Stimulated activated naive CD4-positive, alpha-beta T cell treated with Interleukin-2 at 50 U/mL for 16 hours (primary cell): ENCODE measurements at regions not wholly inside any gene's neighbourhood (a gene's known extent, or its start where the extent isn't known, plus 50 kb on each side); places are given as distances from the start of the nearest gene placed in this dataset.
"Not testable (repeated sequence)": the region's sequence is repeated elsewhere in the genome, so short reads cannot be mapped to it uniquely, and the experiment has no call there.

ENCODE experiments used
- DNase-seq: peaks from one replicate; lab custom pipeline; 2025; lab: John Stamatoyannopoulos, UW

DNA sequence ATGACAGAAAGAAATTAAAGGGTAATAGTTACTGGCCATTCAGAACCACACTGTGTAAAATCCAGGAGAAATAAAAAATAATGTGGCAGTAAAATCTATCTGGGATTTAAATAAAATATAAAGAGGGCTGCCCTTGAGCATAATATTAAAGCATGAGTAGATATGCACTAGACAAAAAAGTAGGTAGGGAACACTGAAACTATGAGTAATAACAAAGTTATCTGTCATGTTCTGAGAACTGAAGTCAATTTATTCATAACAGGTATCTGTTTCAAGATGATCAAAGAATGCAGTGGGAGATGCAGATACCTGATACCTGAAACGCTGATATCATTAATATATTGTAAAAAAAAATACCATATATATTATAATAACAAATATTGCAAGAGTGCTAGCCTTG, 1672.0 kb downstream of the SLITRK5 start:
- DNase-seq = no peak

DNA sequence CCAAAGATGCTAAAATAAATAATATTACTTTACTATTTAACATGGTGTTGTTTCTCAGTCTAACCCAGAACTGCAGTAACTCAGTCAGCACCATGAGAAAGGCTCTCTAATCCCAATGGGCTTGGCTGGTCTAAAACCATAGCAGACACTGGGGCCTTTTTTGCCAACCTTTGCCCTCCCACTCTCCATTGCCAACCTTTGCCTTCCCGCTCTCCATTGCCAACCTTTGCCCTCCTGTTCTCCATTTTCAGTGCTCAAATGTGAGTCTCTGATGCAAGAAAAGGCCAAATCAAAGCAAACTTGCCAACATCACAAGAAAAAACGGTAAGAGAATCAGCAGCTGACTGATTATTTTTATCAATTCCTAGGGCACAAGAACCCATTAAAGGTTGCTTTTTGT, 1681.2 kb downstream of the SLITRK5 start:
- no peak for DNase-seq

DNA sequence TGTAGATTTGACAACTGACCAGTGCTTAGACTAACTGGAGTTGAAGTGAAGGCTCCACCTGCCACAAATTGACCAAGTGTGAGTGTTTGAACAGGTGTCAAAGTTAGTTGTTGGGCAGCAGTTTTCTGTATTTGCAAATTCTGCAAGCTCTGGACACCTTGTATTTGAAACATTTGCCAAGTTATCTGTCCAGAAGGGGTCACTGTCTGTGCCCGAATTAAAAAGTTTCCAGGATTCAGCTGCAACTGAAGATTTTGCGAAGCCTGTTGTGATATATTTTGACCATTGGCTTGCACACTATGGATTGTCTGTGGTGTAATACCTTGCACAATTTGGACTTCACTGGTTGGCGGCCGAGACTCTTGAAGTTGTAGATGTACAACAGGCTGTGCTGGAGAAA, 1690.7 kb downstream of the SLITRK5 start:
- no peak for DNase-seq

DNA sequence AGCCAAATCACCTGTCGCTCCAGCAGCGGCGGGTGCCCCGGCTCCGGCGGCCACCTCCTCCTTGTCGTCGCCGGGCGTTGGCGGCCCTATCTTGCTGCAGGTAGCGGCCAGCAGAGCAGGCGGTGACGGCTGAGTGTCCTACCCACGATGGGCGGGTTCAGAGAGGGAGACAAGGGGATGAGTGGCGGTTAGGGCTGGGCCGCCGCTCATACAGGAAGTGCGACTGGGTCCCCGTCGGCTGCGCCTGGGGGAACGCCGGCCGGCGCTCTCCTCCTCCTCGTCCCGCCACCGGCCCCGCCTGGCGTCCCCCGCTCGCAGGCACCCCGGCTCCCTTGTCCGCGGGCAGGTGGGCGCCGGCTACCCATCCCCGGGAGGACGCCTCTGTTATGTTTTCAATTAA, 1692.0 kb downstream of the SLITRK5 start:
- DNase-seq = no peak

DNA sequence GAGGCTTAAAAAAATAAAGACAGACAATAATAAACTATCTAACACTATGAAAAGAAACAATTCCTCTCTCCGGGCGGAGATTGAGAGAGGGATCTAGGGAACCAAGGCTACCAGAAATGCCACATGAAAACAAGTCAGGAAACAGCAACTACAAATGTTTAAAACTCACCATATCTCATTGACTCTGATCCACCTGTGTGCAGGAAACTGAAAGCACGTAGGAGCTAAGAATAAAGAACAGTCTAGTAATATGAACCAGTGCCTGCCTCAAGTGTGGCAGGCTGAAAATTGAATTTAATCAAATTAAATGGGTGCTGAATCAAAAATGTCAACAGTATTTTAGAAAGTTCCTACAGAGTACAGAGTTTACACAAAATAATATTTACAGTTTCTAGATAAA, 1701.0 kb downstream of the SLITRK5 start:
- DNase-seq = no peak

DNA sequence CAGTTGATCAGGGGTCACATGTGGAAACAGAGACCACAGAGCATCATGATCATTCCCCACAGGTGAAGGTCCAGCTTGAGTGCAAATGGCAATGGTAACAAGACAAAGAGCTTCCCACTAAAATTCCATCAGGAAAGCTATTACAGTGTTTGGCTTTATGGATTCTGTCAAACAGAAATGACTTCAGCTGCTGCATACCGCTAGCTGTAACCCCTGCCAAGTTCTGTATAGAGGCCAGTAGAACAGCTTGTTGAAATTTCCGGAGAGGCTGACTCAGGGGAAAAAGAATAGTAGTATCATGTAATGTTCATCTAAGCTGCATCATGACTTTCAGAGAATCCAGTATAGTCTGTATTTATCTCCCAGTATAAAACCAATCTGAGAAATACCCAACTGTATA, 1704.7 kb downstream of the SLITRK5 start:
- DNase-seq = no peak

DNA sequence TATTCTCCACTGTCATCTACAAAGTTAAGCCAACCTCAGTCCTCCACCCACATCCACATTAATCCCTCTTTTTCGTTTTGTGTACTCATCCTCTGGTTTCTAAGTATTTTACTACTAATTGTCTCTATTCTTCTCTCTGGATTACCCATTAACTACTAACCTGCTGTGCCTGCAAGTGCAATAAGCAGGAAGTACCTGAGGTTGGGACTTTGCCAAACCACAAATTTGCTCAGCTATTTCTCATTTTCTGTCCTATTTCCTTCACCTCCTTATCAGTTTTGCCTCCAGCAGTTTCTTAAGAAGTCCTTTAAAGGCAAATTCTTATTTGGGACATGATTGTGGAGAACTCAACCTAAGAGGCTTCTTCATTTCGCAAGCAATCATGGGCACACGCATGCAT, 1708.9 kb downstream of the SLITRK5 start:
- no peak for DNase-seq

DNA sequence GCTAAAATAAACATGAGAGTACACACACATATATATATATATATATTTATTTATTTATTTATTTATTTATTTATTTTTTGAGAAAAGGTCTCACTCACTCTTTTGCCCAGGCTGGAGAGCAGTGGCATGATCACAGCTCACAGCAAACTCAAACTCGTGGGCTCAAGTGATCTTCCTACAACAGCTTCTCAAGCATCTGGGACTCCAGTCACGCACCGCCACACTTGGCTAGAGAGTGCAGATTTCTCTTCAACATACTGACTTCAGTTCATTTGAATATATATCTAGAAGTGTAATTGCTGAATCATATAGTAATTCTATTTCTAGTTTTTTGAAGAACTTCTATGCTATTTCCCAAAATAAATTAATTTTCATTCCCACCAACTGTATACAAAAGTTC, 1711.8 kb downstream of the SLITRK5 start:
- no peak for DNase-seq

DNA sequence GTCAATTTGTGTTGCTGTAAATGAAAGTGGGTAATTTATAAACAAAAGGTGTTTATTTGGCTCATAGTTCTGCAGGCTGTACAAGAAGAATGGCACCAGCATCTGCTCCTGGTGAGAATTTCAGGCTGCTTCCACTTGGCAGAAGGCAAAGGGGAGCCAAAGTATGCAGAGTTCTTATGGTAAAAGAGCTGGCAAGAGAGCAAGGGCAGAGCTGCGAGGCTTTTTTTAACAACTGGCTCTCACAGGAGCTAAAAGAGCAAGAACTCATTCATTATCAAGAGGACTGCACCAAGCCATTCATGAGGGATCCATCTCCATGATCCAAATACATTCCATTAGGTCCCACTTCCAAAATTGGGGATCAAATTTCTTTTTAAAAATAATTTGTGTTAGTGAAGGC, 1712.7 kb downstream of the SLITRK5 start:
- no peak for DNase-seq

DNA sequence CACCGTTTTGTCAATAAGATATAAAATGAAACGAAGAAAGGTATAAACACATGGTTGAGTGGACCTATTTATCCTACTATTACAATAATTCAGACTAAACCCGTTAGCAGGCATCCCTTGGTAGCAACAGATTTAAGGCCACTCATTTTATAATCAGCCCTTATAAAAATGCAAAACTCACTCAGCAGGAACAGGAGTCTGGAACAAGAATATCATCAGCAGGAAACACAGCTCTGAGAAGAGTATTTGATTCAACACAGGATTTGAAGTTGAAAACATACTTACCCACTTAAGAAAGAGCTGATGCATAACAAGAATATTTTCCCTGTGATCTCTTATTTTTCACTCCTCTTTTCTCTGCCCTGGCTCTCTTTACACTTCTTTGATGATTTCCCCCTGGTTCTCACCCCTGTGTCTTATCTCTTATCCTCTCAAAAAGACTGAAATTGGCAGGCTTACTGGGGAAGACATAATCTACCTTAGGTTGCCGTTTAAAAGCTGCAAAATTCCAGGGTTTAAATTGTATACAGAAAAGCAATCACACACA, 1722.7 kb downstream of the SLITRK5 start:
- no peak for DNase-seq

DNA sequence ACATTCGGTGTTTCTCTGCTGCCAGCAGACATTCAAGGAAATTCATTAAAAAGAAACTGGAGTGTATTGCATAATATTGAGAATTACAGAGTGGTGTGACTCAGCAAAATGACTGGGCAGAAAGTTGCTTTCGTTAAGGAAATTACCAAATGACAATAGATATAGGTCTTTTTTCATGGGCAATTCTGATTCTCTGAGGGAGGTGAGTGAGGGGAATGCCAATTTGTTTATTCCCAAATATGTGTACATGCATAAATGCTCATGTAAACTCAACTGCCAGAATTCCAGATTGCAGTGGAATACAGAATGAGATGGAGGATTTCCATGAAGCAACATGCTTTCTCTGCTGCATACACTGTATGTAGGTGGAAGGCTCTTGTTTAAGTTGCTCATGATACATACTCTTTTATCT, 1730.1 kb downstream of the SLITRK5 start:
- DNase-seq = no peak

DNA sequence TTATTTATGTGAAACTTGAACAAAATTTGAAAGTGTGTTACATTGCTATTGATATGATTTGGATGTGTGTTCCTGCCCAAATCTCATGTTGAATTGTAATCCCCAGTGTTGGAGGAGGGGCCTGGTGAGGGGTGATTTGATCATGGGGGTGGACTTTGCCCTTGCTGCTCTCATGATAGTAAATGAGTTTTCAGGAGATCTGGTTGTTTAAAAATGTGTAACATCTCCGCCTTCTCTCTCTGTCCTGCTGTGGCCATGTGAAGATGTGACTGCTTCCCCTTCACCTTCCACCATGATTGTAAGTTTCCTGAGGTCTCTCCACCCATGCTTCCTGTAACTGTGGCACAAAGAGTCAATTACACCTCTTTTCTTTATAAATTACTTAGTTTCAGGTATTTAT, 1731.0 kb downstream of the SLITRK5 start:
- no peak for DNase-seq

DNA sequence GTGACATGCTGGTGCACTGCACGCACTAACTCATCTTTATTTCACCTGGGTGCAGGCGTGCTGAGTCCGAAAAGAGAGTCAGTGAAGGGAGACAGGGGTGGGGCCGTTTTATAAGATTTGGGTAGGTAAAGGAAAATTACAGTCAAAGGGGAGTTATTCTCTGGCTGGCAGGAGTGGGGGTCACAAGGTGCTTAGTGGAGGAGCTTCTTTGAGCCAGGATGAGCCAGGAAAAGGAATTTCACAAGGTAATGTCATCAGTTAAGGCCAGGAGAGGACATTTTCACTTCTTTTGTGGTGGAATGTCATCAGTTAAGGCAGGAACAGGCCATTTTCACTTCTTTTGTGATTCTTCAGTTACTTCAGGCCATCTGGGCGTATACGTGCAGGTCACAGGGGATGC, 1734.9 kb downstream of the SLITRK5 start:
- DNase-seq = not testable (repeated sequence)

DNA sequence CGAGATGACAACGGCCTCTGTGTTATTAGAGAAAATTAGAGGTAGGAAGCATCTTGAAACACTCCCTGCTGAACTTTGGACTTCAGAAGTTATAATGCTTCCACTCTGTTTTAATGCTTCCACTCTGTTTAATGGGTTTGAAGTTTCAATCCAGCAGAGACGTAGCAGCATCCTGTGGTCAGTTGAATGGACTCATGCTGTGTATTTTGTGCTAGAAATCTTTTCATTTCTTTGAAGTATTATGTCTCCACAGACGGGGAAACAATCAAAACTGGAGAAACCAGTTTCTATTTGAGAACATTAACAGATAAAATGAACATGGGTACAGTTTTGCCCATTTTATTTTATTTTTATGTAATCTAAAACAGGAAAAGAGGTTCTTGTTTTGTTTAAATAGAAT, 1736.2 kb downstream of the SLITRK5 start:
- DNase-seq = no peak

DNA sequence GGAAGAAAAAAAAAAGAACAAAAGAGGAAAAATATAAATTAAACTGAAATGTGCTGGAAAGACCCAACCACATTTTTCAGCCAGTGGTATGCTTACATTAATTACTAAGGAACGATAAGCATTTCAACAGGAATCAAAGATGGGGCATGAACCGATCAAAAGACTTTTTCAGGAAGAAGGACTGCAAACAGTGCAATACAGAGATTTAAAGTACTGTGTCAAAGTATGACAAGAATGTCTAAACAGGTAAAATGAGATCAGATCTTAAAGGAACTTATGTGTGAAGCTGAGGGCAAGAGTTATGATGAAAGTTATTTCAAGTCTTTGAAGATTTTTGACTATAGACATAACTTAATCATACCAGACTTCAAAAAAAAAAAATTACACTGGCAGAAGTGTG, 1761.8 kb downstream of the SLITRK5 start:
- no peak for DNase-seq

DNA sequence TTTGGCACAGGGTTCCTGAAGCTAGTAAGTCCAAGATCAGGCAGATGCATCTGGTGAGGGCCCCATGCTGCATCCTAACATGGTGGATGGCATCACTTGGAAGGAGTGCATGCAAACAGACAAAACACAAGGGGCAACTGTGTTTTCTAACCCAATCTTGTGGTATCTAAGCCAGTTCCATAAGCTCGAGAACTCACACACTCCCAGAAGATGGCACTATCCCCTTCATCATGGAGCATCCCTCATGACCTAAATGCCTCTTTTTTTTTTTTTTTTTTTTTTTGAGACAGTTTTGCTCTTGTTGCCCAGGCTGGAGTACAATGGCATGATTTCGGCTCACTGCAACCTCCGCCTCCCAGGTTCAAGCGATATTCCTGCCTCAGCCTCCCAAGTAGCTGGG, 1763.5 kb downstream of the SLITRK5 start:
- not testable (repeated sequence) for DNase-seq

DNA sequence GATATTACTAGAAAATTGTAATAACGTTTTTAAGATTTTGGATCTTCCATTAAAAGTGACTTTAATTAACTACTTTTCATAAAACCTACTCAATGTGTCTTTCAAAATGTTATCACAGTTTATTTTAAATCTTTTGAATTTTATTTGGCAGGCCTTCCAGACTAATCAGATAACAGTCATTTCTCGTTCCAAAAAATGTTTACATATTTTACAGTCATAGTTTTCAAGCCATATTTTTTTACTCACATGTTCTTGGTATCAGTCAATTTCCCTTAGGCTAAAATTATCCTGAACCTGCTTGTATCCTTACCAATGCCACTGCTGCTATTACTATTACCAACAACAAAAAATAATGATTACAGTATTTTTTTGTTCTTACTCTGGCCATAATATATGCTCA, 1783.5 kb downstream of the SLITRK5 start:
- no peak for DNase-seq

DNA sequence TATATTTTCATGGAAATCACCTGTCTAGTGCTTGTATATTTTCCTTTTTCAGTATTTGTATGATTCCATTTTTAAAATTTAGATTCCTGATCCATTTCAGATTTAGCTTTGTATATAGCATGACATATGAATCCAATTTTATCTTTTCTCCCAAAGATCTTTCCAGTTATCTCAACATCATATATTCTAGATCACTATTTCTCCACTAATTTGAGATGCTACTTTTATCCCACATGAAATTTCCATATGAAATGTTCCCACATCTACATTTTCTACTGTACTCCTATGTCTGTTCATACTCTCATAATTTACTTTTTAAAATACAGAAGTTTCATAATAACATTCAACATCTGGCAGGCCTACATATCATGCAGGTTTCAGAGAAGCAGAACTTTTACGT, 1784.1 kb downstream of the SLITRK5 start:
- no peak for DNase-seq

DNA sequence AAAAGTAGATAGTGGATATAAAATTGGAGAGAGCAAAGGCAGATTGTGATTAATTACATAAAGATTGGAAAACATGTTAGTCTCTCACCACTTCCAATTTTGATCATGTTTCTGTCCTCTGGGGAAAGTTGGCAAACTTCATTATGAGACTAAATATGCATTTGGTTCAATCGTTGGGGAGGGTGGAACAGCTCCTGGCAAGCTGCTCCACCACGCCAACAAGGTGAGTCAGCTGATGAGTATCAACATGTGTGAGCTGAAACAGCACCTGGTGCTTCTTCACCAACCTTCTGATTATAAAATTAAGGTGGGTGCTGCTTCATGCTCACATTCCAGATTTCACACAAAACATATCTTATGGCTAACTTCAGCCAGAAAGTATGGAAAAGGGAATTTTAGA, 1784.6 kb downstream of the SLITRK5 start:
- DNase-seq = no peak

DNA sequence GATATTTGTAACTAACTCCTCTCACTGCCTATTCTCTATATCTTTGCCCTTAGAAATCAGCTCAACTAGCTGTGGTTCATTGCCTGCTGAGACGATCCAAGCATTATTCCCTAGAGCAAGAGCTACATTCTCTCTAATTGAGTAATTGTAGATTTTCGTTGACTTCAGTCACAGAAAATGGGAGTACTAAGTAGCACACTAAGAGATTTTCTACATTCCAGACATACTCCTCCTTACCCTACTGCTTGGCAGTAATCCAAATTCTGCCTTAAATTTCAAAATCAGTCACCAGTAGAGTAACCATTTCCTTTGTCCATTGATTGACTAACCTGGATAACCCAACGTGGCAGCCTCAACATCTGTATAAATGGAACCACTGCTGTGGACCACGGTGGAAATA, 1786.8 kb downstream of the SLITRK5 start:
- DNase-seq = no peak

DNA sequence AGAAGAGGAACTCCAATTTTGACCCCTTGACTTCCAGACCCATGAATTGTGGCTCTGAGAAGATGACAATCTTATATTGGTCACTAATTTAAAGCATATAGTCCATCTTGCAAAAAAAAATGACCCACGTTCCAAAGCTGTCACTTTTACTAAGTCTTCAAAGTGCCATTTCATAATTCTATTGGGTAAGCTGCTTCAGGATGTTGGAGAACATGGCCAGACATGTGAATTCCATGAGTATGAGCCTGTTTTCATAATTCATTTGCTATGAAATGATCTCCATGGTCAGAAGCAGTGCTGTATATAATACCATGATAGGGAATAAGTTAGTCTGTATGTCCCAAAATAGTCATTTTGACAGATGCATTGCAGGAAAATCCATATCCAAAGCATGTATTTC, 1787.3 kb downstream of the SLITRK5 start:
- no peak for DNase-seq

DNA sequence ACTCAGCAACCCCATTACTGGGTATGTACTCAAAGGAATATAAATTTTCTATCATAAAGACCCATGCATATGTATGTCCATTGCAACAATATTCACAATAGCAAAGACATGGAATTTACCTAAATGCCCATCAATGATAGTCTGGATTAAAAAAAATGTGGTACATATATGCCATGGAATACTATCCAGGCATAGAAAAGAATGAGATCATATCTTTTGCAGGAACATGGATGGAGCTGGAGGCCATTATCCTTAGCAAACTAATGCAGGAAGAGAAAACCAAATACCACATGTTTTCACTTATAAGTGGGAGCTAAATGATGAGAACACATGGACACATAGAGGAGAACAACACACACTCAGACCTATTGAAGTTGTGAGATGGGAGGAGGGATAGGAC, 1789.7 kb downstream of the SLITRK5 start:
- not testable (repeated sequence) for DNase-seq

DNA sequence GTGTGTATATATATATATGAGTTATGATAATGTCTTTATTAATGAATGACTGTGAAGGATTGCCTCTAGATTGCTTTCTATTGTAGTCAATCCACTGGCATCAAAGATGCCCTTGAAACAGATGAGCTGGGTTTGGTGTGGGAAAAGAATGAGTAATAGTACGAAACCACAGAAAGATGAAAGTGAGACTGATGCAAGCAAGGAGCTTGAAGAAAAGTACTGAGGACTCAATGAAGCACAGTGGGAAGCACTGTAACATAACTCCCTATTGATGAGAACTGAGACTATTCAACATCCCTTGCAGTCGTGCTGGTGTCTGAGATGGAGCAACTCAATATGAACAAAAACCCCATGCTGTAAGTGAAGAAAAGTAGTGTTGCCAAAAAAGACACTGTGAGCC, 1794.2 kb downstream of the SLITRK5 start:
- no peak for DNase-seq

DNA sequence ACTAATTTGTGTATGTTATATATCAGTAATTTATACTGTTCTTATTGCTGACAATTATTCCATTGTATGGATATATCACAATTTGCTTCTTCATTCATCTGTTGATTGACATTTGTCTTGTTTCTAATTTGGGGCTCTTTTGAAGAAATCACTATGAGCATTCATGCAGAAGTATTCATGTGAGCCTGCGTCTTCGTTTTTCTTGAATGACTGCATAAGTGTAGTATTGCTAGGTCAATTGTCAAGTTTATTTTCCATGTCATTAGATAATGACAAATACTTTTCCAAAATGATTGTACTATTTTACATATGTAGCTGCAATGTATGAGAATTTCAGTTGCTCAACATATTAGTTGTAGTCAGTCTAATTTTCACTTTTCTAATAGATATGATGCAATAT, 1796.9 kb downstream of the SLITRK5 start:
- DNase-seq = no peak

DNA sequence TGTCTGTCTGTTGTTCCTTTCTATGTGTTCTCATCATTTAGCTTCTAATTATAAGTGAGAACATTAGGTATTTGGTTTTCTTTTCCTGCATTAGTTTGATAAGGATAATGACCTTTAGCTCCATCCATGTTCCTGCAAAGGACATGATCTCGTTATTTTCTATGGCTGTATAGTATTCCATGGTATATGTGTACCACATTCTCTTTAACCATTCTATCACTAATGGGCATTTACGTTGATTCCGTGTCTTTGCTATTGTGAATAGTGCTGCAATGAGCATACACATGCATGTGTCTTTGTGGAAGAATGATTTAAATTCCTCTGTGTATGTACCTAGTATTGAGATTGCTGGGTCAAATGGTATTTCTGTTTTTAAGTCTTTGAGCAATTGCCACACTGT, 1799.7 kb downstream of the SLITRK5 start:
- DNase-seq = no peak
